Ishikawa (cell line): ENCODE measurements at regions not wholly inside any gene's neighbourhood (a gene's known extent, or its start where the extent isn't known, plus 50 kb on each side); places are given as distances from the start of the nearest gene placed in this dataset.

ENCODE experiments used
- EP300 ChIP-seq: IDR thresholded peaks from 2 replicates; pipeline ENCODE4 v1.6.1; 2012; ENCODE audit warnings: borderline replicate concordance
- FOXM1 ChIP-seq: IDR thresholded peaks from 2 replicates; pipeline ENCODE4 v1.6.1; 2012; ENCODE audit warnings: low read depth, borderline replicate concordance
- RAD21 ChIP-seq: IDR thresholded peaks from 2 replicates; pipeline ENCODE4 v1.6.1; 2012; ENCODE audit warnings: low read depth
- REST ChIP-seq: IDR thresholded peaks from 2 replicates; pipeline ENCODE4 v1.6.1; 2012; ENCODE audit warnings: low read depth, mild to moderate bottlenecking

- TF ChIP-seq EP300 (no peak), FOXM1 (no peak), RAD21 (no peak), REST (no peak)
These were observed 585.1 kb upstream of the FRG1 start for GRCh38 chr4:189355590-189355989.
